T47D (cell line): ENCODE measurements at regions not wholly inside any gene's neighbourhood (a gene's known extent, or its start where the extent isn't known, plus 50 kb on each side); places are given as distances from the start of the nearest gene placed in this dataset.

Experiments used
- DNase-seq, 2 experiments: peaks; one replicate each; pipeline versions ENCODE4 v3.0.0 to v3.0.0-alpha.2; 2011 to 2012; ENCODE audit warnings: low read depth in 1 of 2, low spot score in 1 of 2
- JUND ChIP-seq: IDR thresholded peaks from 2 replicates; pipeline ENCODE4 v1.6.1; 2012; ENCODE audit warnings: low read depth
- in situ Hi-C: cut with HindIII; loops from 2 replicates; pipeline ENCODE4 v1.10.0; 2016; ENCODE audit warnings: low sequenced_read_pairs, low pct_unique_long_range_greater_than_20kb

- no peak for DNase-seq
- TF ChIP-seq JUND, result no peak
- in situ Hi-C loops, result no loop called here
Measured at GRCh38 chr2:146844226-146844990, 1000.4 kb upstream of the ACVR2A start.

- in situ Hi-C loops, result no loop called here
- TF ChIP-seq JUND, result no peak
- DNase-seq, result no peak
Measured at GRCh38 chr2:146837857-146838256, 1007.0 kb upstream of the ACVR2A start.

DNA sequence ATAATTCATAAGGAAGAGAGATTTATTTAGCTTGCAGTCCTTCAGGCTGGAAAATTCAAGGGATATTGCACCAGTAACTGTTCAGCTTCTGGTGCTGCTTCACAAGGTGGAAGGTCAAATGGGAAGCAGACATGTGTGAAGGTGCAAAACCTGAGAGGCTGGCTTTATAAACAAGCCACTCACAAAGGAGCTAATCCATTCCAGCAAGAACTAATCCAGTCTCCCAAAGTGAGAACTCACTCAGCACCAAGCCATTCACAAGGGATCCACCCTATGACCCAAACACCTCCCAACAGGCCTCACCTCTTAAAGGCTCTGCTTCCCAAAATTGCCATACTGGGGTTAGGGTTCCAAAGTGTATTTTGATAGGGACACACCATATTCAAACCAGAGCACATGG is 1018.4 kb upstream of the ACVR2A start:
- in situ Hi-C loops, result no loop called here
- no peak for DNase-seq
- TF ChIP-seq JUND, result no peak

DNA sequence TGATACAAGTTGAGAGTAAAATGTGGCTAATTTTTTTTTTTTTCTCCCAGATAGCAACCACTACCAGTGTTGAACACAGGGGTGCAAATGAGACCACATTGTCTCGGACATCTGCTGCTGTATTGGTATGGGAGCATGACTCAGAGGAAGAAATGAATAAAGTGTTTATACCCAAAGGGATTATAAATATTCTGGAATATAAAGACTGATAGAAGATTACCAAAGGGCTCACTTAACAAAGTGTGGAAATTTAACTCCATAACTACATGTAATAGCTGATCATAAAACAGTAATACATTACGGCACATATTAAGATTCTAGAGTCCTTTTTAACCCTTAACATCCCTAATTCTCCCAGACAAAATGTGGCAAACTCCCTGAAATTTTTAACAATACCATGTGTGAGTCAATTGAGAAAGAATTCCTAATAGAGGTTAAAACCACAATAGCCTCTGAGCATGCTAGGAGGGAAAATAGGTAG is 1023.0 kb upstream of the ACVR2A start:
- no peak for DNase-seq
- TF ChIP-seq JUND, result no peak
- in situ Hi-C loops, result no loop called here

- TF ChIP-seq JUND, result no peak
- DNase-seq, result no peak
- in situ Hi-C loops, result no loop called here
Measured at GRCh38 chr2:146820672-146821071, 1024.2 kb upstream of the ACVR2A start.

DNA sequence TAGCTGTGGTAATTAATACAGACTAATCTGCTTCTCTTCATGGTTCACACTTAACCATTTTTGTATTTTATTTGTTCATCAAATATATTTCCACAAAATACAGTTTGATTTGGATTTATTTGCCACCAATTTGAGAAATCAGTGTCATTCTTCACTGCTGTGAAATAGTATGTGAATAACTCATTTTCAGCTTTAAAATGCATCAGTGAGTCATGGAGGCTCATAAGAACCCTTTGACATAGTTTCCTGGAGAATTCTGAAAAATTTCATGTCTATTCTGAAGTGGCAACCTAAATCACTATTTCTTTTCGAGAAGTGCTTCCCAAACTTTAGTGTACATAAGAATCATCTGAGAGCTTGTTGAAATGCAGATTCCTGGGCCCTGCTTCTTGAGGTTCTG is 1026.7 kb upstream of the ACVR2A start:
- DNase-seq, result no peak
- no peak for TF ChIP-seq JUND
- in situ Hi-C loops, result no loop called here

GRCh38 chr2:146817613-146818012 is 1027.2 kb upstream of the ACVR2A start:
- TF ChIP-seq JUND, result no peak
- in situ Hi-C loops, result no loop called here
- no peak for DNase-seq

GRCh38 chr2:146814971-146815370 is 1029.9 kb upstream of the ACVR2A start:
- no peak for TF ChIP-seq JUND
- DNase-seq, result no peak
- in situ Hi-C loops, result no loop called here

GRCh38 chr2:146807568-146808168 is 1037.2 kb upstream of the ACVR2A start:
- TF ChIP-seq JUND, result no peak
- in situ Hi-C loops, result no loop called here
- DNase-seq, result no peak

DNA sequence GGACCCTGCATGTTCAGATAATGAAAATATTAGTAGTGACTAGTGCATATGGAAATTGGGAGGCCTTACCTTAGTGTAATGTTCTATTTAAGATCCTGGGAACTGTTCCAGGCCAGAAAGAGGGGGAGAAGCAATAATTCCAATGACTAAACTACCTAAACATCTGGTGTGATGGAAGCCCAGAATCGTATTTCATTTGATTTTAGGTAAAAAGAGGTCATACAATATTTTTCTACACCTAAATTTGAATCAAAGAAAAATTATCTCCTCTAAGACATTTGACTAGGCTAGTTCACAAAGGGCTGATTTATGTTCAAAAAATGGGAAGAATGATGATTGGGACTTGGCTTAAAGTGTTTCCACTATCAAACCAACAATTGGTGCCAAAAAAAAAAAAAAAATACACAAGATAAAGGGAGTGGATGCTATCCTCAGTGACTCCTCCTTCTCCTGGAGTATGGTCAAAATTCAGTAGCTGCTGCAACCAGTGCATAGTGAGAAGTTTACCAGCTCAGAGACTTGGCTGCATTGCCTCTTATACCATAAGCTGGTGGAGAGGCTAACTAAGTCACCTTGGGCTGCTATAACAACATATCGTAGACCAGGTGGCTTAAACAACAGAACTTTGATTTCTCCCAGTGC is 1038.3 kb upstream of the ACVR2A start:
- DNase-seq, result no peak
- in situ Hi-C loops, result no loop called here
- TF ChIP-seq JUND, result no peak

DNA sequence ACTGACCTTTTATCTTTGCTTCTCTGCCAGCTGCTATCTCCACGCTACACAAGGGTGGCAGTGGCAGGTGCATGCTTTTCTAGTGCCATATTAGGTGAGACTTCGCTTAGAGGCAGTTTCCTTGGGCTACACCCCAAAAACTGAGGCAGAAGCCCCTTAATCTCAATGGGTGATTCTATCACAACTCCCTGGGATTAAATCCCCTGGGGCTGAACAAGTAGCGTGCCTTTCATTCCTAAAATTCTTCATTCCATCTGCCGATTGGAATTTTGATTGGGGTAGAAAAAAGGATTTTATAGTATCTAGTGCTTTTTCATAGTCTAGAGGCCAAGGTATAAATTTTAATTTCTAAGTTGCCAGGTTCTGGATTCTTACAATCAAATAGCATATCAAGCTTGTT is 1040.5 kb upstream of the ACVR2A start:
- no peak for DNase-seq
- TF ChIP-seq JUND, result no peak
- in situ Hi-C loops, result no loop called here

GRCh38 chr2:146801886-146802285 is 1042.9 kb upstream of the ACVR2A start:
- TF ChIP-seq JUND, result no peak
- in situ Hi-C loops, result no loop called here
- DNase-seq, result no peak

DNA sequence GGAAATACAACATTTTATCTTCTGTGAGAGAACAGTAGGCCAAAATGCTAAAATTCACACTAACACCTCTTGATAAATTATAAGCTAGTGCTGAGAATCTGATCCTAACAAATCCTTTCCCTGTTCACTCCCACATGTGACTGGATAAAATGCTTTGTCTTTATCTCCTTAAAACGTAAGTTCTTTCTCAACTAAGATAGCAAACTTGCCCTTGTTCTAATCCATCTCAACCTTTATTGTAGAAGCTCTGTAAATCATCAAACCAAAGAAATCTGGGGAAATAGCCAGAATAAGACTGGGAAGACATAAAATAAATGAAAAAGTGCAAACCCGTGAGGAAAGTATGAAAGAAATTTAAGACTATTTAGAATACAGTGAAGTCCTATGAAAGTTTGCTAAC is 1058.4 kb upstream of the ACVR2A start:
- no peak for TF ChIP-seq JUND
- DNase-seq, result no peak
- in situ Hi-C loops, result no loop called here
